Activated naive CD4-positive, alpha-beta T cell treated with Interleukin-2 at 50 U/mL for 16 hours (primary cell): ENCODE measurements at regions not wholly inside any gene's neighbourhood (a gene's known extent, or its start where the extent isn't known, plus 50 kb on each side); places are given as distances from the start of the nearest gene placed in this dataset.
"Not testable (repeated sequence)": the region's sequence is repeated elsewhere in the genome, so short reads cannot be mapped to it uniquely, and the experiment has no call there.

Experiments
- DNase-seq: peaks from one replicate; pipeline ENCODE4 v3.0.0-alpha.2; 2020

DNA sequence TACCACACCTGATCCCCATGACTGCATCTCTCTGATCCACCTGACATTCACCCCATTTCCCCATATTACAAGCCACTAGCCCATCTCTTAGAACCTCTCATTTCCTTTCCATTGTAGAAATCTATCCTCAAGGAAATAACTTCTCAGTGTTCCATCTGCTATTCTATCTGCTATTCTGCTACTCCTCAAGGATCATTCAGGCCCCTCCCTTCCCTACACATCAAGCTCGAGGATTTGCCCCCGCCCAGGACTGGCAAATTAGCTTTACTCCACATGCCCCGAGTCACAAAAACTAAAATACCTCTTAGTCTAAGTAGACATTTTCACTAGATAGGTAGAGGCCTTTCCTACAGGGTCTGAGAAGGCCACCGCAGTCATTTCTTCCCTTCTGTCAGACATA is 517.0 kb downstream of the IRS2 start:
- not testable (repeated sequence) for DNase-seq

DNA sequence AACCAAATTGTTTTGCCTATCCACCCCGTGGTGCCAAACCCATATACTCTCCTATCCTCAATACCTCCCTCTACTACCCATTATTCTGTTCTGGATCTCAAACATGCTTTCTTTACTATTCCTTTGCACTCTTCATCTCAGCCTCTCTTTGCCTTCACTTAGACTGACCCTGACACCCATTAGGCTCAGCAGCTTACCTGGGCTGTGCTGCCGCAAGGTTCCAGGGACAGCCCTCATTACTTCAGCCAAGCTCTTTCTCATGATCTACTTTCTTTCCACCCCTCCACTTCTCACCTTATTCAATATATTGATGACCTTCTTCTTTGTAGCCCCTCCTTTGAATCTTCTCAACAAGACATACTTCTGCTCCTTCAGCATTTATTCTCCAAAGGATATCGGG is 517.9 kb downstream of the IRS2 start:
- DNase-seq: not testable (repeated sequence)

DNA sequence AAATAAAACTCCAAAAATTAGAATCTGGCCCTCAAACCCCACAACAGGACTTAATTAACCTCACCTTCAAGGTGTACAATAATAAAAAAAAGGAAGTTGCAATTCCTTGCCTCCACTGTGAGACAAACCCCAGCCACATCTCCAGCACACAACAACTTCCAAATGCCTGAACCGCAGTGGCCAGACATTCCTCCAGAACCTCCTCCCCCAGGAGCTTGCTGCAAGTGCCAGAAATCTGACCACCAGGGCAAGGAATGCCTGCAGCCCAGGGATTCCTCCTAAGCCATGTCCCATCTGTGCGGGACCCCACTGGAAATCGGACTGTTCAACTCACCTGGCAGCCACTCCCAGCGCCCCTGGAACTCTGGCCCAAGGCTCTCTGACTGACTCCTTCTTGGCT is 519.0 kb downstream of the IRS2 start:
- not testable (repeated sequence) for DNase-seq

DNA sequence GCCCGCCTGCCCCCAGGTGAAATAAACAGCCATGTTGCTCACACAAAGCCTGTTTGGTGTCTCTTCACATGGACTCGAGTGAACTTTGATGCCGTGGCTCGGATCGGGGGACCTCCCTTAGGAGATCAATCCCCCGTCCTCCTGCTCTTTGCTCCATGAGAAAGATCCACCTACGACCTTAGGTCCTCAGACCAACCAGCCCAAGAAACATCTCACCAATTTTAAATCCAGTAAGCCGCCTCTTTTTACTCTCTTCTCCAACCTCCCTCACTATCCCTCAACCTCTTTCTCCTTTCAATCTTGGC is 521.0 kb downstream of the IRS2 start:
- not testable (repeated sequence) for DNase-seq

DNA sequence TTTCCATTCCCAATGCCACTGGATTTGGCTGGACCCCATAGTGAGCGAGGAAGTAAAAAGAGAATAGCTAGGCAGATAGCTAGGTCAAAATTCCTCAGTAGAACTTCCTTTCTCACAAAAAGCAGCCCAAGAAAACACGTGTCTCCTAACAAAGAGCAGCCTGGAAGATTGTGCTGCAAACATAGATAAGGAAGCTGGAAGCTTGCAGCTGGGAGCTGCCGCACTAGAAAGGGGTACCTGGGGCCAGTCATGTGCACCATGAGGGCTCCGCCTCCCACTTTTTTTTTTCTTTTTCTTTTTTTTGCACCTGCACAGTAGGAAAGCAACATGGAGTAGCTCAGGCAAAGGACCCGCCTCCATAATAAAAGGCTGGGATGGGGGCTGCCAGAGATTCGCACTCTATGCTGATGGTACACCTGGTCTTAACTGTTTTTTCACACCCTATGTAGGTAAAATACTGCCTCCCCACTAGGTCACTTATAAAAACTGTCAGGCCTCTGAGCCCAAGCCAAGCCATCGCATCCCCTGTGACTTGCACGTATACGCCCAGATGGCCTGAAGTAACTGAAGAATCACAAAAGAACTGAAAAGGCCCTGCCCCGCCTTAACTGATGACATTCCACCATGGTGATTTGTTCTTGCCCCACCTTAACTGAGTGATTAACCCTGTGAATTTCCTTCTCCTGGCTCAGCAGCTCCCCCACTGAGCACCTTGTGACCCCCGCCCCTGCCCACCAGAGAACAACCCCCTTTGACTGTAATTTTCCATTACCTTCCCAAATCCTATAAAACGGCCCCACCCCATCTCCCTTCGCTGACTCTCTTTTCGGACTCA is 521.6 kb downstream of the IRS2 start:
- DNase-seq: not testable (repeated sequence)

DNA sequence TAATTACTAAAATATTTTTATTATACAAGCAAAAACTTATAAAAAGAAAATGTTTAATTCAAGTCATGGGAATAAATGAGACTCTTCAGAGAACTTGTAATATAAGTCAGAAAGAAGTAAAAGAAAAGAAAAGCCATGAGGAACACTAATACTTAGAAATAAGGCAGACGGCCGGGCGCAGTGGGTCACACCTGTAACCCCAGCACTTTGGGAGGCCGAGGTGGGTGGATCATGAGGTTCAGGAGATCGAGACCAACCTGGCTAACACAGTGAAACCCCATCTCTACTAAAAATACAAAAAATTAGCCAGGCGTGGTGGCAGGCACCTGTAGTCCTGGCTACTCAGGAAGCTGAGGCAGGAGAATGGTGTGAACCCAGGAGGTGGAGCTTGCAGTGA is 528.6 kb downstream of the IRS2 start:
- not testable (repeated sequence) for DNase-seq
